Loucy (cell line): ENCODE measurements at regions not wholly inside any gene's neighbourhood (a gene's known extent, or its start where the extent isn't known, plus 50 kb on each side); places are given as distances from the start of the nearest gene placed in this dataset.

Experiments
- H2AFZ ChIP-seq: fragments of 200-600 bp; sonication (generic); 2 replicates; pipeline ENCODE4 v1.6.0; 2016; ENCODE audit warnings: antibody characterized with exemption, mild to moderate bottlenecking, low read length, moderate library complexity
- H3F3A ChIP-seq: fragments of 200-600 bp; 2 replicates; pipeline ENCODE4 v1.6.0; 2016; ENCODE audit warnings: antibody characterized with exemption, low read depth, mild to moderate bottlenecking
- H3K27me3 ChIP-seq: fragments of 200-600 bp; sonication (generic); 2 replicates; pipeline ENCODE4 v1.6.1; 2014; ENCODE audit warnings: low read length, mild to moderate bottlenecking; ENCODE audit not compliant: insufficient read depth, poor library complexity, severe bottlenecking
- H3K36me3 ChIP-seq: fragments of 200-600 bp; sonication (generic); 2 replicates; pipeline ENCODE4 v1.6.1; 2016; ENCODE audit warnings: low read length; ENCODE audit not compliant: insufficient read depth
- H3K4me1 ChIP-seq: fragments of 200-600 bp; sonication (generic); 2 replicates; pipeline ENCODE4 v1.5.1; 2014; ENCODE audit warnings: low read length, mild to moderate bottlenecking; ENCODE audit not compliant: insufficient read depth, poor library complexity, severe bottlenecking
- H3K4me2 ChIP-seq: fragments of 200-600 bp; sonication (generic); 2 replicates; pipeline ENCODE4 v1.6.0; 2014; ENCODE audit warnings: antibody characterized with exemption, low read length, low read depth, mild to moderate bottlenecking; ENCODE audit not compliant: poor library complexity, severe bottlenecking
- H3K4me3 ChIP-seq: fragments of 200-600 bp; sonication (generic); 2 replicates; pipeline ENCODE4 v1.5.1; 2014; ENCODE audit warnings: low read length, mild to moderate bottlenecking, mixed read lengths; ENCODE audit not compliant: poor library complexity, severe bottlenecking
- H3K79me2 ChIP-seq: fragments of 200-600 bp; sonication (generic); 2 replicates; pipeline ENCODE4 v1.6.1; 2014; ENCODE audit warnings: low read length; ENCODE audit not compliant: insufficient read depth
- H3K9ac ChIP-seq: fragments of 200-600 bp; sonication (generic); 2 replicates; pipeline ENCODE4 v1.6.0; 2014; ENCODE audit warnings: mild to moderate bottlenecking, low read depth, low read length, moderate library complexity; ENCODE audit not compliant: poor library complexity, severe bottlenecking
- H3K9me2 ChIP-seq: fragments of 200-600 bp; sonication (generic); replicated peaks from 2 replicates; pipeline ENCODE4 v1.6.1; 2016; ENCODE audit warnings: low read depth, low read length, mixed read lengths
- H3K9me3 ChIP-seq: fragments of 200-600 bp; sonication (generic); 2 replicates; pipeline ENCODE4 v1.6.1; 2014; ENCODE audit warnings: mild to moderate bottlenecking, antibody characterized with exemption, low read length, low read depth; ENCODE audit not compliant: insufficient read depth
- H4K20me1 ChIP-seq: fragments of 200-600 bp; sonication (generic); 2 replicates; pipeline ENCODE4 v1.6.0; 2014; ENCODE audit warnings: antibody characterized with exemption, low read length, mild to moderate bottlenecking; ENCODE audit not compliant: insufficient read depth, poor library complexity, severe bottlenecking
- EZH2phosphoT487 ChIP-seq: fragments of 200-600 bp; IDR thresholded peaks from 2 replicates; pipeline ENCODE4 v1.6.1; 2018; ENCODE audit warnings: antibody characterized with exemption, mild to moderate bottlenecking, moderate library complexity, borderline replicate concordance
- TF ChIP-seq, protein P1 (sequence below): fragments of 200-600 bp; sonication (generic); conservative IDR thresholded peaks from 2 replicates; pipeline ENCODE4 v1.5.1; 2014; ENCODE audit warnings: mild to moderate bottlenecking, antibody characterized with exemption, low read length

DNA sequence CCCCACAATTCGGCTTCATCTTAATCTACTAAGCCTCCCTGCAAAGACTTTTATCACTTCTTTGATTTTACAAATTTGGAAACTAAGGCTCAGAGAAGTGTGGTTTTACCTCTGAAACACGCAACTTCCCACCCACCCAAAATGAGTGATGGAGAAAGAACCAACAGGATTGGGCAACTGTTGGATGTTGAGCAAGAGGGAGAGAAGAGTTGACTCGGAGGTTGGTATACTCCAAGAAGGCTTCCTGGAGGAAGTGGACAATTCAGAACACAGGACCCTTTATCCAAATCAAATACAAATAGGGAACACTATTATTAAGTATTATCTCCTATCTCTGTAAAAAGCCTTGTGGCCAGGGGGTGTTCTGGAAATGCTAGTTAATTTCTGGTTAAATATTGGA, 323.0 kb downstream of the C16orf95 start:
- no peak for TF ChIP-seq EZH2phosphoT487
- TF ChIP-seq, protein P1, sequence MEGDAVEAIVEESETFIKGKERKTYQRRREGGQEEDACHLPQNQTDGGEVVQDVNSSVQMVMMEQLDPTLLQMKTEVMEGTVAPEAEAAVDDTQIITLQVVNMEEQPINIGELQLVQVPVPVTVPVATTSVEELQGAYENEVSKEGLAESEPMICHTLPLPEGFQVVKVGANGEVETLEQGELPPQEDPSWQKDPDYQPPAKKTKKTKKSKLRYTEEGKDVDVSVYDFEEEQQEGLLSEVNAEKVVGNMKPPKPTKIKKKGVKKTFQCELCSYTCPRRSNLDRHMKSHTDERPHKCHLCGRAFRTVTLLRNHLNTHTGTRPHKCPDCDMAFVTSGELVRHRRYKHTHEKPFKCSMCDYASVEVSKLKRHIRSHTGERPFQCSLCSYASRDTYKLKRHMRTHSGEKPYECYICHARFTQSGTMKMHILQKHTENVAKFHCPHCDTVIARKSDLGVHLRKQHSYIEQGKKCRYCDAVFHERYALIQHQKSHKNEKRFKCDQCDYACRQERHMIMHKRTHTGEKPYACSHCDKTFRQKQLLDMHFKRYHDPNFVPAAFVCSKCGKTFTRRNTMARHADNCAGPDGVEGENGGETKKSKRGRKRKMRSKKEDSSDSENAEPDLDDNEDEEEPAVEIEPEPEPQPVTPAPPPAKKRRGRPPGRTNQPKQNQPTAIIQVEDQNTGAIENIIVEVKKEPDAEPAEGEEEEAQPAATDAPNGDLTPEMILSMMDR = no peak
- Histone ChIP-seq H3K9ac (no peak overlapping the region), H3K4me2 (no peak overlapping the region), H3K9me3 (no peaks in the 10 kb centered on the region), H3K79me2 (no peaks in the 10 kb centered on the region), H3K27me3 (no peaks in the 10 kb centered on the region), H3K9me2 (no peaks in the 10 kb centered on the region), H3K4me3 (no peak overlapping the region), H3F3A (no peaks in the 10 kb centered on the region), H2AFZ (no peak overlapping the region), H3K36me3 (no peaks in the 10 kb centered on the region), H3K4me1 (peaks cover 19% of the 10 kb centered on the region), H4K20me1 (no peaks in the 10 kb centered on the region)

DNA sequence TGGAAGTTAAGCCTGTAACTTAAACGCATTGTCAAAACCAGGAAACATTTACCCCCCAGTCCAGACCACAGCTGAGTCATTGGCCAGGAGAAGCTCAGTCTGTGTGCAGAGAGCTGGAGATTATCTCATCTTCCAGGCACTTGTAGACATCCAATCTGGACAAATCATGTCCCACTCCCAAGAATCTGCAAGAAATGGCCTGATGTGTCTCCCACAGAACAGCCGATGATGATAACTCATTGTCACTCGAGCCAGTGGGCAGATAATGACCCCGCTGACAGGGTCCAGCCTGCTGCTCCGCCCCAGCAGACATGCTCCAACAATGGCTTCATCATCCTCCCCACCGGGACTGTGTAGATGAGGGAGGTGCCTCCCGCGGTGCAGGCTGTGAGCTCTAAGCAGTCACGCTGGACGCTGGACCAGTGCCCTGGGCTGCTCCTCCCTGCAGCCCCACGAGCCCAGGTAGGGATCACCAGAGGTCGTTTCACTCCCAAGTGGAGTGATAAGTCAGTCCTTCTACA, 322.5 kb downstream of the C16orf95 start:
- no peak overlapping the region for H3K4me2 ChIP-seq
- no peaks in the 10 kb centered on the region for H3K36me3 ChIP-seq
- no peaks in the 10 kb centered on the region for H3K9me3 ChIP-seq
- H3K9me2 ChIP-seq = no peaks in the 10 kb centered on the region
- TF ChIP-seq, protein P1 = no peak
- no peak for TF ChIP-seq EZH2phosphoT487
- H3K4me3 ChIP-seq = no peak overlapping the region
- H3K27me3 ChIP-seq = no peaks in the 10 kb centered on the region
- no peak overlapping the region for H3K9ac ChIP-seq
- no peaks in the 10 kb centered on the region for H3K79me2 ChIP-seq
- peaks cover 19% of the 10 kb centered on the region for H3K4me1 ChIP-seq
- no peaks in the 10 kb centered on the region for H3F3A ChIP-seq
- no peaks in the 10 kb centered on the region for H4K20me1 ChIP-seq
- H2AFZ ChIP-seq = no peak overlapping the region

- no peaks in the 10 kb centered on the region for H4K20me1 ChIP-seq
- no peaks in the 10 kb centered on the region for H3K36me3 ChIP-seq
- H3K79me2 ChIP-seq = no peaks in the 10 kb centered on the region
- H3K27me3 ChIP-seq = no peaks in the 10 kb centered on the region
- no peak overlapping the region for H3K9ac ChIP-seq
- no peaks in the 10 kb centered on the region for H3K9me3 ChIP-seq
- TF ChIP-seq, protein P1 = no peak
- H3F3A ChIP-seq = no peaks in the 10 kb centered on the region
- H3K4me3 ChIP-seq = no peak overlapping the region
- H2AFZ ChIP-seq = no peak overlapping the region
- peaks cover 11% of the 10 kb centered on the region for H3K4me1 ChIP-seq
- no peak overlapping the region for H3K4me2 ChIP-seq
- H3K9me2 ChIP-seq = no peaks in the 10 kb centered on the region
Measured at GRCh38 chr16:86995456-86995855, 321.7 kb downstream of the C16orf95 start.
